CD4-positive, alpha-beta T cell treated with Interleukin-21 for 1 hour (primary cell): ENCODE measurements at regions not wholly inside any gene's neighbourhood (a gene's known extent, or its start where the extent isn't known, plus 50 kb on each side); places are given as distances from the start of the nearest gene placed in this dataset.
"Not testable (repeated sequence)": the region's sequence is repeated elsewhere in the genome, so short reads cannot be mapped to it uniquely, and the experiment has no call there.

ENCODE experiments used
- DNase-seq: peaks from one replicate; pipeline ENCODE4 v3.0.0-alpha.2; 2020

DNA sequence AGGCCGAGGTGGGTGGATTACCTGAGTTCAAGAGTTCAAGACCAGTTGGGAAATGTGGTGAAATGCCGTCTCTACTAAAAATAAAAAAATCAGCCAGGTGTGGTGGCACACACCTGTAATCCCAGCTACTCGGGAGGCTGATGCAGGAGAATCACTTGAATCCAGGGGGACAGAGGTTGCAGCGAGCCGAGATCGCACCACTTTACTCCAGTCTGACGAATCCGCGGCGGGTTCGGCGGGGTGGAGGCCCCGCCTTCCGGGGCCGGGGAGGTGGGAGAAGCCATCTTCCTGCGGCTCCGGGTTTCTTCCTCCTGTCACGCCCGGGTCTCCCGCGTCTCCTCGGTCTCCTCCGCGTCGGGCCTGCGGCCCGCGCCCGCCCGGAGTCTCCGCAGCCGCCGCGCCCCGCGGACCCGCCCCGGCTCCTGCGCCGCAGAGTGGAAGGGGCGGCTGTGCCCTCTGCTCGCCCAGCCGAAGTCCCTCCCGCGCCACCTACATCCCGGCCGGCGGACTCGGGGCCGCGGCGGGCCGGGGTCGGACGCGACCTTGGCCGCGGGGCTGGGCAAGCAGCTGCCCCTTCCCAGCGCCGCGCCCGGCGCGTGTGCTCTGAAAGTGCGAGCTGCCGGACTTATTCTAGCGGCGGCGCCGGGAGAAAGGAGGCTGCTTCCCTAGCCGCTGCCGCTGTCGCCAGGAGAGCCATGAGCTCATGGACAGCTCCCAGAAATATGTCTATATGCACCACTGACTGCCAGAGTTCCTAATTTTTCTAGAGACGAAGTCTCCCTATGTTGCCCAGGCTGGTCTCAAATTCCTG, 97.2 kb downstream of the LAT start:
- peak; percentile 46 for DNase-seq

- DNase-seq: peak; percentile 52
Measured at GRCh38 chr16:29074554-29075402, 89.9 kb downstream of the LAT start.

DNA sequence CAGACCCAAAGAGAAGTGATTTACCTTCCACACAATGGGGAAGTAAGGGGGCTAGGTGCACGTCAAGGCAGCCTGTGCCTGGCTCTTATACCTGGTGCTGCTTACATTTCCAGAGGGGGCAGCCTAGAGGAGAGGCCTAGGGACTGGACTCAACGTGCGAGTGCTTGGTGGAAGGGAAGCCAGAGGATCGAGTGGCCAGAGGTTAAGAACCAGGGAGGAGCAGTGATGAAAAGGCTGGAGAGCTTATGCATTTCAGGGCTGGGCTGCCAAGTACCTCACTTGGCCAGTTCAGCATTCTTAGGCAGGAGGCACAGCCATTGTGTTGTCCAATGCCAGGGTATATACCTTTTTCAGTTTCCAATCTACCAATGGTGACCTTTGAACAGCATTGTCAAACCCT, 77.4 kb downstream of the LAT start:
- not testable (repeated sequence) for DNase-seq

GRCh38 chr16:29061467-29061921, 76.6 kb downstream of the LAT start:
- not testable (repeated sequence) for DNase-seq

- DNase-seq: not testable (repeated sequence)
Measured at GRCh38 chr16:29060022-29060810, 75.4 kb downstream of the LAT start.

- not testable (repeated sequence) for DNase-seq
Measured at GRCh38 chr16:29059575-29059974, 74.7 kb downstream of the LAT start.
